NCI-H345 (cell line): ENCODE measurements at regions not wholly inside any gene's neighbourhood (a gene's known extent, or its start where the extent isn't known, plus 50 kb on each side); places are given as distances from the start of the nearest gene placed in this dataset.

Source experiments
- DNase-seq: peaks from one replicate; lab custom pipeline; 2025; lab: John Stamatoyannopoulos, UW

DNA sequence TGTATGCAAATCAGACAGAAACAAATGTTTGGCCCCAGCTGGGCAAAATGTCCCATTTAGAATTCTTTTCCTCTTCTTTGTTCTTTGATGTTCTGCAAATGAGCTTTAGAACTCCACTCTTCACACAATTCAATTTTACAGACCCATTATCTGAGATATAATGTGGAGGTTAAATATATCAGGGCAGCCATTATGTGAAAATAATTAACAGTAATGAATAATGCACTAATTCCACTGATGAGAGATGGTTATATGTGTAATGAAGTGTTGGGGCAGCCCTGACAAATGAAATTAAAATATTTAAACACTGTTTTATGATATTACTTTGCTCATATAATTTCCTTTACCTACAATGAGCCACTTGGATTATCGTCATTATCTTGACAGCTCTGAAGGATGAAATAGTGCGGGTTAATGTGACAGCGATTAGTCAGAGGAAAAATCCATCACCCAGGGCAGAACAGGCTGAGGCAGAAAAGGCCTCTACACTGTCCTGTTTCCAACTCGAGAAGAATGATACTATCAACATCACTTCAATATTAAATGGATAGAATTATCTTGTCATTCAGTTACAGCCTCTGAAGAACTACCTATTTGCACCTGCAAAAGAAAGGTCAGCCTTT is 321.1 kb downstream of the RBM26 start:
- DNase-seq, result no peak

GRCh38 chr13:79081942-79082341 is 324.1 kb downstream of the RBM26 start:
- no peak for DNase-seq

- DNase-seq, result no peak
Observed at GRCh38 chr13:79079351-79079839, 326.7 kb downstream of the RBM26 start.

DNA sequence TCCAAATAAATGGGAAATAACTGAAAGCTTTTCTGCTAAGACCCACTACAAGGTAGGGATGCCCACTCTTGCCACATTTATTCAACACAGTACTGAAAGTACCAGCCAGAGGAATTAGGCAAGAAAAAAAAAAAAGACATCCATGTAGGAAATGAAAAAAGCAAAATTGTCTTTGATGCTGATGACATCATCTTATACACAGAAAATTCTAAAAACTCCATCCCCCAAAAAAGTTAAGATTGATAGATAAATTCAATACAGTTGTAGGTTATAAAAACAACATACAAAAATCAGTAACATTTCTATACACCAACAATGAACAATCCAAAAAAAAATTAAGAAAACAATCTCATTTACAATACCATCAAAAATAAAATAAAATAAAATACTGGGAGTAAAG is 330.4 kb downstream of the RBM26 start:
- no peak for DNase-seq

DNA sequence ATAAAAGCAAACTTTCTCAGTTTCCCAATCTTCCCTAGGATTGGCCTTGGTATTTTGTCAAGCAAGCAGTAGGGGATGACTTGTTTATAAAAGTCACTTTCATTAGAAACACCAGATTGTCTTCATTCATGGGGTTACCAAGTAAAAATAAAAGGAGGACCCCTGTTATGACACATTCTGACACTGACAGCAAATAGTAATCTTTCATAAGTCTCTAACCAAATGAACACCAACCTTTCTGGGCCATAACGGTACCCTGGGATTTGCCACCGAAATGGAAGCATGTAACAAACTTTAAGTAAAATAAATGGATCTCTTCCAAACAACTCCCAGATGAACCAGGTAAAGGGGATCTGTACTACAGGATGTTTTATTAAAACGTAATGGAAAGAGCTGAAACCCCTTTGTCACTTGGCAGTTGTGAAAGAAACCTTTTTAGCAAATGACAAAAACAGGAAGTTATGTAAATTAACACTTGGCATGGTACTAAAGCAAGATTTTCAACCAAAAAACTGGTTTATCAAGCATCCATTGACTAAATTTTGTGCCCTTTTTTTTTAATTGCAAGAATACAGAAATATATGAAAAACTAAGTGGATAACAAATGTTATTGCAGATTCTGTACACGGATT is 335.6 kb downstream of the RBM26 start:
- no peak for DNase-seq

DNA sequence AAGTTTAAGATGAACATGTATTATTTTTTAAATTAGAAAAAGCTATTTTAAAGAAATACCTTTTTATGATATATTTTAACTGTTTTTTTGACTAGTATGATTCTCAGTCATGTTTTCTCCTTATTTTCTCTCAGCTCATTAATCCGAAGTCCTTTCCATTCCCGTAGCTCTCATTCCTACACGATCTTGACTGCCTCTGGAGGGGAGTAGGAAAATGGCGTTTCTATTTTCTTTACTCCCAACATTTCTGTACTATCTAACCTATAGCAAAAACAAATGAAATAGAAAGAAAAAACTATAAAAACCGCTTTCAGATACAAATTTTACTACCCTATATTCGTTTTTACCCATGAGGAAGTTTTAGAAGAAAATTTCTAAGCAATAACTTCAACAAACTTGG is 343.8 kb downstream of the RBM26 start:
- DNase-seq, result no peak

DNA sequence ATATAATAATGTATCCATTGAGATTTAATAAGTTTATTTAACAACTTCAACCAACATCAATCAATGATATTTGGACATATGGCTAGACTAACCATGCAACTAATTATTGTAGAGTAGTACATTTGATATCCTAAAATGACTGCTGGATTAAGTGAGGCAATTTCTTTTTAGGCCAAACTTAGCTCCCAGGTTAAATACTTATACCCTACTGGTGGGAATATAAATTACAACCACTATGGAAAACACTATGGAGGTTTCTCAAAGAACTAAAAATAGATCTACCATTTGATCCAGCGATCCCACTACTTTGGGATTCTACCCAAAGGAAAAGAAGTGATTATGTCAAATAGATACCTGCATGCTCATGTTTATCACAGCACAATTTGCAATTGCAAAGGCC is 345.8 kb downstream of the RBM26 start:
- no peak for DNase-seq

DNA sequence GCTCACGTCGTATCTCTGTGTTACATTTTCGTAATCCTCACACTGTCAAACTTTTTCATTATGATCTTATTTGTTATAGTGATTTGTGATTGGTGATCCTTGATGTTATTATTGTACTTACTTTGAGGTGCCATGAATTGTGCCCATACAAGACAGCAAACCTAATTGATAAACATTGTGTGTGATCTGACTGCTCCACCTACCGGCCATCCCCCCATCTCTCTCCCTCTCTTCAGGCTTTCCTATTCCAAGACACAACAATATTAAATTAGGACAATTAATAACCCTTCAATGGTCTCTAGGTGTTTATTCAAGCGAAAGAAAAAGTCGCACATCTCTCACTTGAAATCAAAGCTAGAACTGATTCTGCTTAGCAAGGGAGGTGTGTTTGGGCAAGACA is 349.3 kb downstream of the RBM26 start:
- DNase-seq, result no peak

GRCh38 chr13:79051472-79051871 is 354.6 kb downstream of the RBM26 start:
- DNase-seq, result no peak

- DNase-seq, result no peak
Observed at GRCh38 chr13:79044415-79044814, 361.6 kb downstream of the RBM26 start.

DNA sequence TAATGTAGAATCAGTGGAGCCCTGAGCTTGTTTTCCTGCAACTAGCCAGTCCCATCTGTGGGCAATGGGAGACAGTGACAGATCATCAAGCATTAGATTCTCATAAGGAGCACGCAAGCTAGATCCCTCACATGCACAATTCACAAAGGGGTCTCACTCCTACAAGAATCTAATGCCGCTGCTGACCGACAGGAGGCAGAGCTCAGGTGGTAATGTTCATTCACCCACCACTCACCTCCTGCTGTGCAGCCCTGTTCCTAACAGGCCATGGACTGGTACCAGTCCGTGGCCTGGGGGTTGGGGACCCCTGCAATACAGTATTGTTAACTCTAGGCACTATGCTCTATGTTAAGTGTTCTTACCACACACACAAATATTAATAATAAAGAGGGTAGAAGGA is 362.8 kb downstream of the RBM26 start:
- DNase-seq, result no peak

DNA sequence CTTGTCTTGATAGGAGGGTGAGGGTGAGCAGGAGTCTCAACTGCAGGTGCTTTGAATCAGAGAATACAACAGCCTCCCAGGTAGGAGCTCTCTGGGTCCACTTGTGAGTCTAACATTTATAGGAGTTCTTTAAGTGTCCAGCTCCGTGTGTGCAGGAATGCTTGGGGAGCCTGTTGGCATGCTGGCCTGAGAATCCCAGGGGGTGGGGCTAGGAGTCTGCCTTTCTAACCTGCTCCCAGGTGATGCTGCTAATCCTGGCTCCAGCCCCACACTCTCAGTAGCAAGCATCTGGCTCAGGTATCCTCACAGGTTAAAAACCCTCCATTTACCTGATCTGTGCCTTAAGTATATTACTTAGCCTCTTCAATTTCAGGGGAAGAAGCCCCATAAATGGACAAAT is 368.9 kb downstream of the RBM26 start:
- no peak for DNase-seq

DNA sequence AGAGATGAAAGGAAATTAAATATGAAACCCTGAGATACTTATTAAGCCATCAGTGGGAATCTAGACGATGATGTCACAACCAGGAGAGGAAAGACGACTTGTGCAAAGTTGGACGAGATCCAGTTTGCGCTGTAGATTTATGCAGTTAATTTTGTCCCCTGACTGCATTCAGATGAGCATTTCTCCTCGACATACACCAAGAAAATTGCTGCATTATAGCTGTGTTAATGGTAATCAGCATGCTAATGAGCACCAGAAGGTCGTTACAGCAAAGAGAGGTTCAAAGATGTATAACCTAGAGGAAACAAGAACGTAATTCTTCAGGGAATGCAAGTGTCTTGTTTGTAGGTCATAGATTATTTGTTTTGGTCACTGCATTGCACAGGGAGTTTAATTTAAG is 371.7 kb downstream of the RBM26 start:
- DNase-seq, result no peak

- DNase-seq, result no peak
Observed at GRCh38 chr13:79030513-79030912, 371.6 kb upstream of the OBI1 start.

DNA sequence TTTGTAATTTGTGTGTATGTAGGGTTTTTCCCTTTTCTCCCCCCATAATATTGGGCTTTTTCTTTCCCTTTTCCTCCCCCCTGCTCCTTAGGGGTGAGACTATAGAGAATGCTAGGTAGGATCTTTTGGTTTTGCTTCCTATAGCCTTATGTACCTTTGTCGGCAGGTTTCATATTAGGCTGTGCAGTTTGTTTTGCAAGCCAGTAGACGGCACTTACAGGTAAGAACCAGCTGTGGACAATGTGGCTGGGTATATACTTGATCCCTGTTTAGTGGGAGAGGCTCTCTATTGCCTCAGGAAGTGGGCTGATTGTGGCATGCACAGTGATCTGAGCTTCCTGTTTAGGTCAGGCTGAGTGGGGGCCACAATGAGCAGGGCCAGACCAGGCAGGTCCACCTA is 359.2 kb upstream of the OBI1 start:
- DNase-seq, result no peak

DNA sequence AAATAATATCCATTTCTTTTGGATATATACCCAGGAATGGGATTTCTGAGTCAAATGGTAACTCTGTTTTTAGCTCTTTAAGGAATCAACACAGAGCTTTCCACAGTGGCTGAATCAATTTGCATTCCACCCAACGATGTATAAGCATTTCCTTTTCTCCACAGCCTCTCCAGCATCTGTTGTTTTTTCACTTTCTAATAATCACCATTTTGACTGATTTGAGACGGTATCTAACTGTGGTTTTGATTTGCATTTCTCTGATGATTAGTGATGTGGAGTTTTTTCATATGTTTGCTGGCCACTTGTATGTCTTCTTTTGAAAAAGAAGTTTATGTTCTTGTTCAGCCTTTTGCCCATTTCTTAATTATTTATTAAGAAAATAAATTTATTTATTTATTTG is 352.2 kb upstream of the OBI1 start:
- no peak for DNase-seq

- no peak for DNase-seq
Observed at GRCh38 chr13:79003989-79004898, 345.3 kb upstream of the OBI1 start.

DNA sequence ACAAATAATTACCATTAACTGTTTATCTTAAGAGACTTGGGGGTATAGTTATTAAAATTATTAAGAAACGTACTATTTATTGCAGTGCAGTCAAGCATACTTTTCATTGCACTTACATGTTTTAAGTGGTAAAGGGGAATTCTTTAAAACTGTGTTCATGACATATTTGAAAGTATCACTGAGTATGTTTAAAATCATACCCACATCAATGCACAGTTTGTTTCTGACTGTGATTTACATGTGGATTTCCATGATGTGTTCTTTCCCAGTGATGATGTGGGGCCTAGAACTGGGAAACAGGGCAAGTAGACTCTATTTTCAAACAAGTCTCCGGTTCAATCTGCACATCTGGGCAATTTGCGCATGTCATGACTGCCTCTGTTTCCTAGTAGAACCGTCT is 340.5 kb upstream of the OBI1 start:
- no peak for DNase-seq

DNA sequence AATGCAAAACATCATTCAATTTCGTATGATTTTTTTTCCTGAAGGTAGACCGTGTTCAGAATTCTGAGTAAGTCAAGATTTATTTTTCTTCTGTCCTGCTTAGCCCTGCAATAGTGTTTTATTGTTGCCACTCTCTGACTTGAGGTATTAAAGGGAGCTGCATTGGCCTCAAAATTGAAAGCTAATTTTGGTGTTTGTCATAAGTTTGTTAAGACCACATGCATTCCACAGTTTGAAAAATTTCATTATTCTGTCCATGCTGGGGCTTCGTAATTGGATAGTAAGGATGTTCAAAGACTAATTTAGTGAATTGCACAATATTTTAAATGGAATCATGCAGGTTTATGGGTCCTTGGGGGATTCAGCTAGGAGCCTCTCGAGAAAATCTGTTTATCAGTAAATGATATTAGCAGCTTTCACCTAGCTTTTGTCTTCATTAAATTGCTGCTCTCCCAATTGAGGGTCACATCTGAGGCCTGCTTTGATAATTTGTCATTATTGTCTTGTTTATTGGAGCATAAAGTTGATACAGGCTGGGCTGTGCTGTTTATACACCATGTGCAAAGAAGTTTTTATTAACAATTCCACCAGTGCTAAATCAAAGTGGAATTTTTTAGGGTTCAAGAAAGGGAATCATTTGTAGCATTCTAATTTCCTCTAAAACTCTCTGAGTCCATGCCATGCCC is 339.8 kb upstream of the OBI1 start:
- no peak for DNase-seq

DNA sequence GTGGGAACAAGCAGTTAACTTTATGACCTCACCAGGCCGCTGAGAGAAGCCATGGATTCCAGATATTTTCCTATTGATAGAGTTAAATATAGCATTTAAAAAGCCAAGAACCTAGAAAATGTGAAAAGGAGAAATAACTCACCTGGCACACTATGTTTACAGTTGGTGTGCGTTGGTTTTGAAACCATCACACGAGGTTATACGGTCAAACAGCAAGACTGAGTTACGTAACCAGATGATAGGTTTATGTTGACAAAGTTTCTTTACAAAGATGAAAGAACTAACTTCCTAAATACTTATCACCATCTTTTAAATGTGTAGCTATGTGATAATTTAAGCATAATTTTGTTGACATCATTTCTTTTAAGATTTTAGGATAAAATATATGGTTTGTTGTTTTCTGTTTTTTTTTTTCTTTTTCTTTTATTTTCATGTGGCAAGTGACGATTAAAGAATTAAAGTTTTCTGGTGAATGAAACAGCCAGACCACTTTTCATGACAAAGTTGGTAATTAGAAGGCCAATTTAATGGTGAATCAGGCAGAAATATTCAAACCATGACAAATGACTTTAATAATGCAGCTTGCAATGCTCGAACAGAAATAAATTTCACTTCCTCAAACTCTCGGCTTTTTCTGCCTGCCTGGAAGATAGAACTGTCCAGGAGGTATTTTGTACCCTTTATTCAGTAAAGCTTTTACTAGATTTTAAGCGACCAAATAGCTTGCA is 339.1 kb upstream of the OBI1 start:
- DNase-seq, result no peak

DNA sequence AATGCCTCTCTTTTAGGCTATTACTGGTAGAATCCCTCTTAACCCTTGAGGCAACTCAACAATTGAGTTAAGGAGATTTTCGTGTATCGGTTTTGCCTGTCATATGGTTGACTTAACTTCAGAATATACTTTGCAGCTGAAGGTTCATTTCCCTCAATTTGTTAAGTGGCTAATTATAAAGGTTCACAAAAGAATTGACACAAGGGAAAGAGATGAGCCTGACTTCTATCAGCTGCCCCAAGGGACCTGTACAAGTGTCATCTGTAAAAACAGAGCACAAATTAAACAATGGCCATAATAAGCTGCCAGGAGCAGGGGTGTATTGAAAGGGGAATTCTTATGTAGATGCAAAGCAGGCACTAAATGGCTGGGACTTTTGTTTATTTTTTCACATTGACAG is 334.8 kb upstream of the OBI1 start:
- peak; percentile 92 for DNase-seq

DNA sequence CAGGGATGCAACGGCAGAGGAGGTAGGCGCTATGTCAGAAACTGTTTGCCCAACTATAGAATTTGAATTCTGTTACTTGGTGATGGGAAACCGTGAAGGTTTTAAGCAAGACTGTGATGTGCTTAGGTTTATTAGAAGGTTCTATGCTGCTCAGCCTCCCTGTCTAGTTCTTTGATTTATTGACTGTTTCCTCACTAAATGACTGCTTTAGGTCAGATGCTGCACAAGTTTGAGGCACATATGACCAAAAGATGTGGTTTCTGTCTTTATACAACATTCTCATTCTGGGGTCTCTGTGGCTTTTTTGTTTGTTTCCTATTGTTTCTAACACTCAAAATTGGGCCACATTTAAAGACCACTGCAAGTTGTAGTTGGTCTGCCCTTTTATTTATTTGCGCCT is 323.0 kb upstream of the OBI1 start:
- no peak for DNase-seq
